Spleen (tissue), 11 donors: ENCODE measurements at regions not wholly inside any gene's neighbourhood (a gene's known extent, or its start where the extent isn't known, plus 50 kb on each side); places are given as distances from the start of the nearest gene placed in this dataset.
A peak's percentile ranks its signal among the peaks of the same experiment; 100 is the strongest.

Source experiments
- DNase-seq: peaks from one replicate; pipeline ENCODE4 v3.0.0-alpha.2; 2020
- H3K27ac ChIP-seq, 8 donors: fragments of 200-600 bp; sonication (generic) in 7 of 8; 1 replicate in 4 of 8; 2 replicates in 4 of 8; pipeline versions ENCODE4 v1.5.0 to v1.8.0; 2016 to 2021; ENCODE audit warnings: inconsistent platforms in 4 of 8, mild to moderate bottlenecking in 4 of 8, moderate library complexity in 1 of 8
- H3K27me3 ChIP-seq, 7 donors: fragments of 200-600 bp; sonication (generic) in 6 of 7; replicated peaks in 1 of 7; 1 replicate in 4 of 7; 2 replicates in 3 of 7; pipeline versions ENCODE4 v1.5.0 to v1.8.0; 2016 to 2021; ENCODE audit warnings: inconsistent platforms in 3 of 7, mild to moderate bottlenecking in 1 of 7
- H3K36me3 ChIP-seq, 6 donors: fragments of 200-600 bp; sonication (generic) in 5 of 6; 1 replicate in 4 of 6; 2 replicates in 2 of 6; pipeline versions ENCODE4 v1.5.0 to v1.8.0; 2016 to 2021; ENCODE audit warnings: inconsistent platforms in 2 of 6
- H3K4me1 ChIP-seq, 6 donors: fragments of 200-600 bp; sonication (generic) in 5 of 6; 1 replicate in 3 of 6; 2 replicates in 3 of 6; pipeline versions ENCODE4 v1.5.0 to v1.8.0; 2016 to 2021; ENCODE audit warnings: inconsistent platforms in 3 of 6
- H3K4me3 ChIP-seq, 8 donors: fragments of 200-600 bp; sonication (generic) in 7 of 8; 1 replicate in 4 of 8; 2 replicates in 4 of 8; pipeline versions ENCODE4 v1.5.0 to v1.8.0; 2016 to 2021; ENCODE audit warnings: inconsistent platforms in 4 of 8, mild to moderate bottlenecking in 4 of 8, moderate library complexity in 2 of 8
- H3K9me3 ChIP-seq, 8 donors: fragments of 200-600 bp; sonication (generic) in 7 of 8; 1 replicate in 4 of 8; 2 replicates in 4 of 8; pipeline versions ENCODE4 v1.5.0 to v1.8.0; 2016 to 2021; ENCODE audit warnings: inconsistent platforms in 4 of 8
- CTCF ChIP-seq, 11 experiments: fragments of 200-600 bp in 7 of 11; fragments of 450-650 bp in 4 of 11; sonication (generic) in 4 of 11; IDR thresholded peaks in 8 of 11; conservative IDR thresholded peaks in 3 of 11; 1 replicate in 7 of 11; 2 replicates in 4 of 11; pipeline versions ENCODE4 v1.4.0 to v1.8.0; 2016 to 2021; ENCODE audit warnings: antibody characterized with exemption in 11 of 11, inconsistent platforms in 4 of 11, mild to moderate bottlenecking in 1 of 11
- POLR2A ChIP-seq, 3 donors: fragments of 450-650 bp; IDR thresholded peaks; one replicate each; pipeline ENCODE4 v1.5.1; 2017; ENCODE audit warnings: antibody characterized with exemption in 3 of 3, mild to moderate bottlenecking in 1 of 3
- POLR2AphosphoS5 ChIP-seq, 3 donors: sonication (generic); formaldehyde crosslinking; IDR thresholded peaks; one replicate each; pipeline ENCODE4 v1.5.1; 2017; ENCODE audit warnings: antibody characterized with exemption in 3 of 3
- WGBS, 5 donors: extraction: QIAGEN DNeasy Blood & Tissue Kit in 3 of 5; methylation state at CpG; one replicate each; pipeline versions ENCODE4 v1.1.5 to v1.1.7; 2013 to 2018; 5-methylcytosine and 5-hydroxymethylcytosine counted together
- intact Hi-C: fragments of 100-400 bp; cut with DNase I; formaldehyde crosslinking; loops from one replicate; pipeline ENCODE4 v1.15.0; 2023; ENCODE audit warnings: low total_unique reads
- donor health status: healthy with polysubstance abuse.
- donor health status: DM: no; HTN: no; CAD: no; lungs with moderate emphysema.
- donor health status: DM: no; HTN: no; CAD: no.
- donor health status: Bipolar disorder and iron deficiency.
- donor health status: healthy.
- donor health status: DM: no; HTN: no; CAD: no.
- donor health status: DM: yes; HTN: yes; CAD: no.

GRCh38 chr16:86930663-86931373, 352.5 kb downstream of the FOXL1 start:
- Histone ChIP-seq H3K36me3 (no peaks in the 10 kb centered on the region), H3K27ac (peak overlapping the region in 1 of 8 donors; percentile 74), H3K4me1 (peaks cover 0 to 53% (median 11%) of the 10 kb centered on the region in 6 donors), H3K4me3 (no peak overlapping the region), H3K27me3 (peaks cover 0 to 95% (median 19%) of the 10 kb centered on the region in 7 donors), H3K9me3 (peaks cover 0 to 5% (median 0%) of the 10 kb centered on the region in 8 donors)
- WGBS, 5 donors, result 60 to 69% (median 64%) methylated on average over 9 of the region's 9 CpGs
- intact Hi-C loops, result no loop called here
- TF ChIP-seq CTCF (IDR thresholded peaks at IDR 0.05 in 8 of 11, conservative IDR thresholded peaks at IDR 0.05 in 3 of 11), result no peak
- TF ChIP-seq POLR2AphosphoS5 (IDR thresholded peaks at IDR 0.05), result no peak
- no peak for TF ChIP-seq POLR2A (IDR thresholded peaks at IDR 0.05)
- no peak for DNase-seq

- peaks cover 0 to 5% (median 0%) of the 10 kb centered on the region in 8 donors for H3K9me3 ChIP-seq
- peak; percentile 79 for DNase-seq
- H3K36me3 ChIP-seq, result no peaks in the 10 kb centered on the region
- peaks cover 0 to 95% (median 19%) of the 10 kb centered on the region in 7 donors for H3K27me3 ChIP-seq
- 39 to 64% (median 55%) methylated on average over 22 to 26 of the region's 26 CpGs for WGBS, 5 donors
- intact Hi-C loops, result no loop called here
- peaks cover 0 to 53% (median 12%) of the 10 kb centered on the region in 6 donors for H3K4me1 ChIP-seq
- H3K4me3 ChIP-seq, result no peak overlapping the region
- H3K27ac ChIP-seq, result peak overlapping the region in 7 of 8 donors; percentile 41 to 74 (median 59)
- TF ChIP-seq POLR2A (IDR thresholded peaks at IDR 0.05) (no peak), POLR2AphosphoS5 (IDR thresholded peaks at IDR 0.05) (peak in 2 of 3 donors; percentile 59 to 61)
Observed at GRCh38 chr16:86931410-86931941, 353.1 kb downstream of the FOXL1 start.

GRCh38 chr16:86932130-86932982, 354.0 kb downstream of the FOXL1 start:
- Histone ChIP-seq H3K9me3 (peaks cover 0 to 5% (median 0%) of the 10 kb centered on the region in 8 donors), H3K4me1 (peaks cover 0 to 53% (median 12%) of the 10 kb centered on the region in 6 donors), H3K36me3 (no peaks in the 10 kb centered on the region), H3K27ac (peak overlapping the region in 6 of 8 donors; percentile 53 to 74 (median 60)), H3K27me3 (peaks cover 0 to 95% (median 19%) of the 10 kb centered on the region in 7 donors), H3K4me3 (no peak overlapping the region)
- no peak for TF ChIP-seq CTCF (IDR thresholded peaks at IDR 0.05 in 8 of 11, conservative IDR thresholded peaks at IDR 0.05 in 3 of 11)
- no peak for TF ChIP-seq POLR2AphosphoS5 (IDR thresholded peaks at IDR 0.05)
- no peak for TF ChIP-seq POLR2A (IDR thresholded peaks at IDR 0.05)
- no peak for DNase-seq
- WGBS, 5 donors, result 85 to 89% (median 86%) methylated on average over 8 of the region's 8 CpGs
- intact Hi-C loops, result no loop called here

- Histone ChIP-seq H3K27me3 (peaks cover 0 to 95% (median 5%) of the 10 kb centered on the region in 7 donors), H3K4me1 (peaks cover 0 to 38% (median 8%) of the 10 kb centered on the region in 6 donors), H3K36me3 (no peaks in the 10 kb centered on the region), H3K27ac (no peak overlapping the region), H3K9me3 (peaks cover 0 to 12% (median 5%) of the 10 kb centered on the region in 8 donors), H3K4me3 (no peak overlapping the region)
- no peak for TF ChIP-seq CTCF (IDR thresholded peaks at IDR 0.05 in 8 of 11, conservative IDR thresholded peaks at IDR 0.05 in 3 of 11)
- no peak for TF ChIP-seq POLR2A (IDR thresholded peaks at IDR 0.05)
- no peak for TF ChIP-seq POLR2AphosphoS5 (IDR thresholded peaks at IDR 0.05)
- 11 to 48% (median 24%) methylated on average over 23 to 27 of the region's 27 CpGs for WGBS, 5 donors
- intact Hi-C loops, result no loop called here
- DNase-seq, result no peak
Observed at GRCh38 chr16:86934581-86935375, 356.4 kb downstream of the FOXL1 start.
